C4-2B (cell line): ENCODE measurements at regions not wholly inside any gene's neighbourhood (a gene's known extent, or its start where the extent isn't known, plus 50 kb on each side); places are given as distances from the start of the nearest gene placed in this dataset.

Experiments
- ZFX ChIP-seq: fragments of 450-650 bp; IDR thresholded peaks from 2 replicates; pipeline ENCODE4 v1.6.1; 2017
- TF ChIP-seq, protein P1 (sequence below): fragments of 450-650 bp; conservative IDR thresholded peaks from 2 replicates; pipeline ENCODE4 v1.5.1; 2017; ENCODE audit warnings: mild to moderate bottlenecking

DNA sequence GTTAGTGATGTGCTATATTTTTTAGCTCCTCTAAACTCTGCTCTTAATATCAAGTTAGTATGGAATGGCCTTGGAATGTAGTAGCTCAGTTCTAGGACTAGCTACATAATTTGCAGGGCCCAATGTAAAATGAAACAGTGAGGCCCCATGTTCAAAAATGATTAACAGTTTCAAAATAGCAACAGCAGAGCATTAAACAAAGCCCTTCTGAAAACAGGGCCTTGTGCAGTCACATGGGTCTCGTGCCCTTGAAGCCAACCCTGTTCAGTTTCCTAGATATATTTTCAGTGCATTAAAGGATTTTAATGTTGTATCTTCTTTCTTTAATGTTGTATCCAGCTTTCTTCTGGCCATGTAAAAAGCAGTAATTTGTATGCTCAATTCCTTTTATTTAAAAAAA, 82.1 kb downstream of the TASL start:
- TF ChIP-seq, protein P1, sequence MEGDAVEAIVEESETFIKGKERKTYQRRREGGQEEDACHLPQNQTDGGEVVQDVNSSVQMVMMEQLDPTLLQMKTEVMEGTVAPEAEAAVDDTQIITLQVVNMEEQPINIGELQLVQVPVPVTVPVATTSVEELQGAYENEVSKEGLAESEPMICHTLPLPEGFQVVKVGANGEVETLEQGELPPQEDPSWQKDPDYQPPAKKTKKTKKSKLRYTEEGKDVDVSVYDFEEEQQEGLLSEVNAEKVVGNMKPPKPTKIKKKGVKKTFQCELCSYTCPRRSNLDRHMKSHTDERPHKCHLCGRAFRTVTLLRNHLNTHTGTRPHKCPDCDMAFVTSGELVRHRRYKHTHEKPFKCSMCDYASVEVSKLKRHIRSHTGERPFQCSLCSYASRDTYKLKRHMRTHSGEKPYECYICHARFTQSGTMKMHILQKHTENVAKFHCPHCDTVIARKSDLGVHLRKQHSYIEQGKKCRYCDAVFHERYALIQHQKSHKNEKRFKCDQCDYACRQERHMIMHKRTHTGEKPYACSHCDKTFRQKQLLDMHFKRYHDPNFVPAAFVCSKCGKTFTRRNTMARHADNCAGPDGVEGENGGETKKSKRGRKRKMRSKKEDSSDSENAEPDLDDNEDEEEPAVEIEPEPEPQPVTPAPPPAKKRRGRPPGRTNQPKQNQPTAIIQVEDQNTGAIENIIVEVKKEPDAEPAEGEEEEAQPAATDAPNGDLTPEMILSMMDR = no peak
- TF ChIP-seq ZFX = no peak
